SW 1271 (cell line): ENCODE measurements at regions not wholly inside any gene's neighbourhood (a gene's known extent, or its start where the extent isn't known, plus 50 kb on each side); places are given as distances from the start of the nearest gene placed in this dataset.
"Not testable (repeated sequence)": the region's sequence is repeated elsewhere in the genome, so short reads cannot be mapped to it uniquely, and the experiment has no call there.

Experiments
- DNase-seq, 2 experiments: peaks; one replicate each; lab custom pipeline; 2025; lab: John Stamatoyannopoulos, UW

- no peak for DNase-seq
These were observed 352.4 kb upstream of the GJE1 start for GRCh38 chr6:141780296-141780695.

- no peak for DNase-seq
These were observed 368.3 kb upstream of the GJE1 start for GRCh38 chr6:141764388-141764787.

- no peak for DNase-seq
These were observed 374.3 kb upstream of the GJE1 start for GRCh38 chr6:141758430-141758829.

- no peak for DNase-seq
These were observed 379.5 kb upstream of the GJE1 start for GRCh38 chr6:141753180-141753579.

GRCh38 chr6:141752677-141753076 is 380.0 kb upstream of the GJE1 start:
- DNase-seq = no peak

GRCh38 chr6:141746324-141746723 is 386.4 kb upstream of the GJE1 start:
- DNase-seq = not testable (repeated sequence)

- no peak for DNase-seq
These were observed 387.8 kb upstream of the GJE1 start for GRCh38 chr6:141744971-141745370.

GRCh38 chr6:141744194-141744925 is 388.4 kb upstream of the GJE1 start:
- no peak for DNase-seq

GRCh38 chr6:141736104-141736503 is 396.6 kb upstream of the GJE1 start:
- no peak for DNase-seq

GRCh38 chr6:141735126-141735525 is 397.6 kb upstream of the GJE1 start:
- DNase-seq = no peak

- DNase-seq = no peak
These were observed 398.5 kb upstream of the GJE1 start for GRCh38 chr6:141734071-141734840.

- DNase-seq = no peak
These were observed 403.6 kb upstream of the GJE1 start for GRCh38 chr6:141729146-141729545.

GRCh38 chr6:141728330-141728729 is 404.4 kb upstream of the GJE1 start:
- no peak for DNase-seq

GRCh38 chr6:141726248-141726647 is 406.5 kb upstream of the GJE1 start:
- no peak for DNase-seq

GRCh38 chr6:141724731-141725130 is 408.0 kb upstream of the GJE1 start:
- no peak for DNase-seq

- DNase-seq = no peak
These were observed 413.2 kb upstream of the GJE1 start for GRCh38 chr6:141719476-141719875.

- DNase-seq = no peak
These were observed 427.3 kb upstream of the GJE1 start for GRCh38 chr6:141705431-141705830.

- no peak for DNase-seq
These were observed 428.6 kb upstream of the GJE1 start for GRCh38 chr6:141704151-141704550.

GRCh38 chr6:141701732-141702131 is 431.0 kb upstream of the GJE1 start:
- DNase-seq = no peak

GRCh38 chr6:141700819-141701218 is 431.9 kb upstream of the GJE1 start:
- no peak for DNase-seq

- no peak for DNase-seq
These were observed 443.8 kb upstream of the GJE1 start for GRCh38 chr6:141688916-141689315.

- DNase-seq = no peak
These were observed 447.3 kb upstream of the GJE1 start for GRCh38 chr6:141685416-141685815.

GRCh38 chr6:141682391-141682790 is 450.3 kb upstream of the GJE1 start:
- DNase-seq = no peak
